ENCODE measurements at regions not wholly inside any gene's neighbourhood (a gene's known extent, or its start where the extent isn't known, plus 50 kb on each side); places are given as distances from the start of the nearest gene placed in this dataset.

- ATAC-seq: no peak
- TF ChIP-seq ZC3H10 (CRISPR knock-in tag; IDR thresholded peaks at IDR 0.05) (no peak), CSDC2 (CRISPR knock-in tag; IDR thresholded peaks at IDR 0.05) (no peak)
Observed at GRCh38 chr15:55007561-55007960, 189.2 kb downstream of the RSL24D1 start.

GRCh38 chr15:55005679-55006078, 191.1 kb downstream of the RSL24D1 start:
- ATAC-seq: no peak
- no peak for TF ChIP-seq POU6F1 (CRISPR knock-in tag; IDR thresholded peaks at IDR 0.05; ENCODE audit: borderline replicate concordance, low read depth)

- no peak for ATAC-seq
- no peak for TF ChIP-seq CSRNP3 (CRISPR knock-in tag; IDR thresholded peaks at IDR 0.05)
- no peak for TF ChIP-seq PPARA (CRISPR knock-in tag; IDR thresholded peaks at IDR 0.05; ENCODE audit: borderline replicate concordance)
- no peak for TF ChIP-seq TSHZ2 (CRISPR knock-in tag; IDR thresholded peaks at IDR 0.05)
- TF ChIP-seq TCF4 (CRISPR knock-in tag; IDR thresholded peaks at IDR 0.05; ENCODE audit: borderline replicate concordance): no peak
- no peak for TF ChIP-seq POU6F1 (CRISPR knock-in tag; IDR thresholded peaks at IDR 0.05; ENCODE audit: borderline replicate concordance, low read depth)
- no peak for TF ChIP-seq RARB (CRISPR knock-in tag; IDR thresholded peaks at IDR 0.05)
- TF ChIP-seq ZNF565 (CRISPR knock-in tag; conservative IDR thresholded peaks at IDR 0.05; ENCODE audit: low read depth): no peak
Observed at GRCh38 chr15:55003965-55004873, 192.5 kb downstream of the RSL24D1 start.

- TF ChIP-seq BACH2 (CRISPR knock-in tag; IDR thresholded peaks at IDR 0.05; ENCODE audit: borderline replicate concordance) (no peak), TOX (CRISPR knock-in tag; IDR thresholded peaks at IDR 0.05; ENCODE audit: borderline replicate concordance) (no peak), ZFP30 (CRISPR knock-in tag; IDR thresholded peaks at IDR 0.05) (no peak), PATZ1 (CRISPR knock-in tag; IDR thresholded peaks at IDR 0.05; ENCODE audit: borderline replicate concordance) (no peak), OSR1 (CRISPR knock-in tag; IDR thresholded peaks at IDR 0.05) (no peak), TCF4 (CRISPR knock-in tag; IDR thresholded peaks at IDR 0.05; ENCODE audit: borderline replicate concordance) (no peak), ARNTL (CRISPR knock-in tag; IDR thresholded peaks at IDR 0.05; ENCODE audit: borderline replicate concordance, low read depth) (no peak), ESRRG (CRISPR knock-in tag; IDR thresholded peaks at IDR 0.05) (no peak), POU6F1 (CRISPR knock-in tag; IDR thresholded peaks at IDR 0.05; ENCODE audit: borderline replicate concordance, low read depth) (no peak), ZNF565 (CRISPR knock-in tag; conservative IDR thresholded peaks at IDR 0.05; ENCODE audit: low read depth) (no peak), PPARA (CRISPR knock-in tag; IDR thresholded peaks at IDR 0.05; ENCODE audit: borderline replicate concordance) (no peak), TSHZ2 (CRISPR knock-in tag; IDR thresholded peaks at IDR 0.05) (no peak), GLIS3 (CRISPR knock-in tag; IDR thresholded peaks at IDR 0.05) (no peak), ZFP3 (CRISPR knock-in tag; IDR thresholded peaks at IDR 0.05) (no peak)
- ATAC-seq: no peak
Observed at GRCh38 chr15:54998661-54999060, 198.1 kb downstream of the RSL24D1 start.

Data from SK-N-SH treated with all-trans-retinoic acid at 6 μM for 48 hours (cell line).